ENCODE measurements at regions not wholly inside any gene's neighbourhood (a gene's known extent, or its start where the extent isn't known, plus 50 kb on each side); places are given as distances from the start of the nearest gene placed in this dataset.

DNA sequence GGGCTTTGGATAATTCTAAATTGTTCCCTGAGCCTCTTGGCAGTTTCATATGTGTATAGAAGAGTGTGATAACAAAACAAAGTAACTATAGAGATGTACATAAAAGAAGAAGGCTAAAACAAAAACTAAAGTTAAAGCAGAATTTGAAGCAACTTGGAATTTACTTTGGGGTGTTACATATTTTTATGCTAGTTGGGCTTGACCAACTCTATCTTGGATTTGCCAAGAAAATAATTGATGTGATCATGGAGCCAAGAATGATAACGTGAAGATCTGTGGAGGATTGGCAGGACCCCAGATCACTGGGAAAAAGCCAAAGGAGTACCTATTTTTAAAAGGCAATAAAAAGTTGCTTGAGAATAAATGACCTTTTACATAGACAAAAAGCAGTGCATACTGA, 206.9 kb downstream of the LMO4 start:
- DNase-seq (ENCODE audit: insufficient read length, low spot score) (no peak), FAIRE-seq (no peak)
- TF ChIP-seq POU2F2 (IDR thresholded peaks at IDR 0.05; ENCODE audit: low read depth, low read length): no peak
- TF ChIP-seq PAX5 (IDR thresholded peaks at IDR 0.05; ENCODE audit: insufficient read depth, low read length, severe bottlenecking): no peak
- no peak for TF ChIP-seq POLR2A (IDR thresholded peaks at IDR 0.05; ENCODE audit: low read depth, low read length)
- no peak for TF ChIP-seq SPI1 (IDR thresholded peaks at IDR 0.05; ENCODE audit: low read depth, low read length)
- no peak for TF ChIP-seq POLR2AphosphoS5 (IDR thresholded peaks at IDR 0.05; ENCODE audit: low read depth, low read length)
- no peak for TF ChIP-seq TAF1 (IDR thresholded peaks at IDR 0.05; ENCODE audit: low read depth, low read length)

DNA sequence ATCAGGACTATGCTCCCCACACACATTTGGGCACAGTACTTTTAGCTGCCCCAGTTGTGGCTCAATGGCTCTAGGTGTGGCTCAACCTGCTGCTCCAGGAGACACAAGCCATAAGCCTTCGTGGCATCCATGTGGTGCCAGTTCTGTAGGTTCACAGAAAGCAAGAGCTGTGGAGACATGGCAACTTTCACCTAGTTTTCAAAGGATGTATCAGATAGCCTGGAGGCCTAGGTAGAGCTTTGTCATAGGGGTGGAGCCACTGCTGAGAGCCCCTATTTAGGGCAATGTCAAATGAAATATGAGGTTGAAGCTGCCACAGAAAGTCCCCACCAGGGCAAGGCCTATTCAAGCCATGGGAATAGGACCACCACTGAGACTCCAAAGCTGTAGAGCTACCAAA, 210.5 kb downstream of the LMO4 start:
- DNase-seq (ENCODE audit: insufficient read length, low spot score) (no peak), FAIRE-seq (no peak)
- TF ChIP-seq SPI1 (IDR thresholded peaks at IDR 0.05; ENCODE audit: low read depth, low read length): no peak
- TF ChIP-seq POLR2AphosphoS5 (IDR thresholded peaks at IDR 0.05; ENCODE audit: low read depth, low read length): no peak
- no peak for TF ChIP-seq POU2F2 (IDR thresholded peaks at IDR 0.05; ENCODE audit: low read depth, low read length)
- no peak for TF ChIP-seq PAX5 (IDR thresholded peaks at IDR 0.05; ENCODE audit: insufficient read depth, low read length, severe bottlenecking)
- TF ChIP-seq POLR2A (IDR thresholded peaks at IDR 0.05; ENCODE audit: low read depth, low read length): no peak
- no peak for TF ChIP-seq TAF1 (IDR thresholded peaks at IDR 0.05; ENCODE audit: low read depth, low read length)

DNA sequence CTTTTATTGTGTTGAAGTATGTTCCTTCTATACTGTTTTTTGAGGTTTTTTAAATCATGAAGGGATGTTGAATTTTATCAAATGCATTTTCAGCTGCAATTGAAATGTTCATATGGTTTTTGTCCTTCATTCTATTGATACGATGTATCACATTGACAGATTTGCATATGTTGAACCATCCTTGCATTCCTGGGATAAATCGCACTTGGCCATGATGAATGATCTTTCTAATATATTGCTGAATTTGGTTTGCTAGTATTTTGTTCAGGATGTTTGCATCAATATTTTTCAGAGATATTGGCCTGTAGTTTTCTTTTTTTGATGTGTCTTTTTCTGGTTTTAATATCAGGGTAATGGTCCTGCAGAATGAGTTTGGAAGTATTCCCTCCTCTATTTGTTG, 214.0 kb downstream of the LMO4 start:
- DNase-seq (ENCODE audit: insufficient read length, low spot score): no peak
- TF ChIP-seq TAF1 (IDR thresholded peaks at IDR 0.05; ENCODE audit: low read depth, low read length): no peak
- no peak for TF ChIP-seq SPI1 (IDR thresholded peaks at IDR 0.05; ENCODE audit: low read depth, low read length)
- no peak for TF ChIP-seq PAX5 (IDR thresholded peaks at IDR 0.05; ENCODE audit: insufficient read depth, low read length, severe bottlenecking)
- no peak for TF ChIP-seq POU2F2 (IDR thresholded peaks at IDR 0.05; ENCODE audit: low read depth, low read length)
- no peak for TF ChIP-seq POLR2AphosphoS5 (IDR thresholded peaks at IDR 0.05; ENCODE audit: low read depth, low read length)
- no peak for FAIRE-seq

DNA sequence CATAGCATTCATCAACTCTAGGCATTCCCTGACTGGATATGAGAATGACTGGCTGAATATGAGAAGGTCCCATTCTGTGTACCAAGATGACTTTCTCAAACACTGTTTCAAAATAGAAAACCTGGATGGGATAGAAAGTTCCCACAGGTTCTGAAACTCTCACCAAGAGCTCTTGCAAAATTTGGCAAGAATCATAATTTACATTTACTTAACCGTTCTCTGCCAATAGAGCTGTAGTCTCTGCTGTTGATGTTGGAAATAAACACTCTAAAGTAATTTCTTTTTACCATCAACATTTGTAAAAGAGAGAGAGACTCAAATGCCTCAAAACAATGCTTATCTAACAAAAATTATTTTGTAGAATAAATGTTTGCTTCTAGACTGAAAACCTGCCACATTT, 221.1 kb downstream of the LMO4 start:
- DNase-seq (ENCODE audit: insufficient read length, low spot score) (no peak), FAIRE-seq (no peak)
- no peak for TF ChIP-seq POU2F2 (IDR thresholded peaks at IDR 0.05; ENCODE audit: low read depth, low read length)
- no peak for TF ChIP-seq SPI1 (IDR thresholded peaks at IDR 0.05; ENCODE audit: low read depth, low read length)
- no peak for TF ChIP-seq TAF1 (IDR thresholded peaks at IDR 0.05; ENCODE audit: low read depth, low read length)
- TF ChIP-seq POLR2AphosphoS5 (IDR thresholded peaks at IDR 0.05; ENCODE audit: low read depth, low read length): no peak
- TF ChIP-seq PAX5 (IDR thresholded peaks at IDR 0.05; ENCODE audit: insufficient read depth, low read length, severe bottlenecking): no peak
- no peak for TF ChIP-seq POLR2A (IDR thresholded peaks at IDR 0.05; ENCODE audit: low read depth, low read length)

DNA sequence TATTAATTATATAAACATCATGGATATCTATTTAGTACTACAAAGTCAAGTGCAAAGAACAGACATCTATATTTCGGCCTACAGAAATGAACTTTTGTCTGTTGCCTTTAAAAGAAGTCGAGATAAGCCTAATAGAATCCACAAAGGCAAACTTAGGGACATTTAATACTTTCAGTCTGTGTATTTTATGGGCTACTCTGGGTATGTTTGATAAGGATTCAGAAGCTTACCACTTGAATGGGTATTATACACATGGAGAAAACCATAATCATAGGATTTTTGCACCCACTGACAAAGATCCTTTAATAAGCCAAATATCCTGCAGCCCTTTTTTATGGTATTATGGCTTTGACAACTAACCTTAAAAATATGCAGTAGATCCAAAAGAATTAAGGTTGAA, 224.8 kb downstream of the LMO4 start:
- FAIRE-seq: no peak
- DNase-seq (ENCODE audit: insufficient read length, low spot score): no peak
- no peak for TF ChIP-seq POLR2AphosphoS5 (IDR thresholded peaks at IDR 0.05; ENCODE audit: low read depth, low read length)
- no peak for TF ChIP-seq TAF1 (IDR thresholded peaks at IDR 0.05; ENCODE audit: low read depth, low read length)
- no peak for TF ChIP-seq POLR2A (IDR thresholded peaks at IDR 0.05; ENCODE audit: low read depth, low read length)
- TF ChIP-seq SPI1 (IDR thresholded peaks at IDR 0.05; ENCODE audit: low read depth, low read length): no peak
- TF ChIP-seq POU2F2 (IDR thresholded peaks at IDR 0.05; ENCODE audit: low read depth, low read length): no peak
- no peak for TF ChIP-seq PAX5 (IDR thresholded peaks at IDR 0.05; ENCODE audit: insufficient read depth, low read length, severe bottlenecking)

DNA sequence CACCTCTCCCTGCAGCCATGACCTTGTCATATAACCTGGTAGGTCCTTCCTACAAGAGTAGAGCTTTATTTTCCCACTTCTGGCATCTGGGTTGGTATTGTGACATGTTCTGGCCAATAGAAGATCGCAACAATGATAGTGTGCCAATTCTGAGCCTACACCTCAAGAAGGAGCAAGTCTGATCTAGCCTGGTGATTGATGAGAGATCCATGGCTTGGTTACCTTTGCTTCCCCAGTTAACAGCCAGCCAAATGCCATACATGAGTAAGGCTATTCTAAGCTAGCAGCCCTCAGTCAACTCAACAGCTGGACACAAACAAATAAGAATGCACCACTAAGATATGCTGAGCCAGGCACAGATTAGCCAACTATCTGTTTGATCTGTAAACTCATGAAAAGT, 226.7 kb downstream of the LMO4 start:
- FAIRE-seq: no peak
- TF ChIP-seq PAX5 (IDR thresholded peaks at IDR 0.05; ENCODE audit: insufficient read depth, low read length, severe bottlenecking) (no peak), POLR2A (IDR thresholded peaks at IDR 0.05; ENCODE audit: low read depth, low read length) (no peak), POU2F2 (IDR thresholded peaks at IDR 0.05; ENCODE audit: low read depth, low read length) (no peak), POLR2AphosphoS5 (IDR thresholded peaks at IDR 0.05; ENCODE audit: low read depth, low read length) (no peak), TAF1 (IDR thresholded peaks at IDR 0.05; ENCODE audit: low read depth, low read length) (no peak), SPI1 (IDR thresholded peaks at IDR 0.05; ENCODE audit: low read depth, low read length) (no peak)
- DNase-seq (ENCODE audit: insufficient read length, low spot score): no peak

DNA sequence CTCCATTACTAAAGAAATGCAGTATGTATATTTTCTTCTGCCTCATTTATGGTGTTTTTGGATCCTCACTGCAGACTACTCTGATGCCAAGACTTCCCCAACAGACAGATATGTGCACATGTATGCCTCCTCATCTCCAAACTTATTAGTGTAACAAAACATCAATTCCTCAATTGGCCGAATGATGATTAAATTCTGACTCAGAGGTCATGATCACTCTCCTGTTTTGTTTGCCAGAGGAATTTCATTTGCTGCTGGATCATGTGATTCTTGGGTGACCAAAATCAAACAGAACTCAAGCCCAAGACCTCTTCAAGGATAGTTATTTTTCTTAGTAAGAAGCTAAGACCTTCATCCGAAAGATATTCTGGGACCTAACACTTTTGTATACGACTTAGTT, 227.6 kb downstream of the LMO4 start:
- no peak for TF ChIP-seq POLR2AphosphoS5 (IDR thresholded peaks at IDR 0.05; ENCODE audit: low read depth, low read length)
- no peak for TF ChIP-seq PAX5 (IDR thresholded peaks at IDR 0.05; ENCODE audit: insufficient read depth, low read length, severe bottlenecking)
- no peak for TF ChIP-seq POU2F2 (IDR thresholded peaks at IDR 0.05; ENCODE audit: low read depth, low read length)
- TF ChIP-seq TAF1 (IDR thresholded peaks at IDR 0.05; ENCODE audit: low read depth, low read length): no peak
- no peak for FAIRE-seq
- DNase-seq (ENCODE audit: insufficient read length, low spot score): no peak

DNA sequence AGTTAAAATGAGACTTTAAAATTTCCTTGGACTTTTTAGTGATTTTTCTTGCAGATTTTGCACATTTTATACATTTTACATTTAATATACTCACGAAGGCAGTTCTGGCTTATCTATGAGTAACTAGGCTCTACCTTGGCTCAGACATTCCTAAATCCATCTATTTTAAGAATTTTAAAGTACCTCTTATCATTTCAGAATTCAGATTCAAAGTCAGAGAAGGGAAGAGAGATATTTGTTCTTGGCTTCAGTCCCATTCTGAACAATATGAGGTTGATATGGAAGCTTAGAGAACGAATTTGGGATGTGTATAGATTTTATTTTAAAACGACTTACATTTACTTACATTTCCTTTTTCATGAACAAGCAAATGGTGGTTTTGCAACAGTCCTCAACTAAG, 230.2 kb downstream of the LMO4 start:
- DNase-seq (ENCODE audit: insufficient read length, low spot score) (no peak), FAIRE-seq (no peak)
- TF ChIP-seq PAX5 (IDR thresholded peaks at IDR 0.05; ENCODE audit: insufficient read depth, low read length, severe bottlenecking): no peak
- no peak for TF ChIP-seq POU2F2 (IDR thresholded peaks at IDR 0.05; ENCODE audit: low read depth, low read length)
- no peak for TF ChIP-seq SPI1 (IDR thresholded peaks at IDR 0.05; ENCODE audit: low read depth, low read length)
- no peak for TF ChIP-seq TAF1 (IDR thresholded peaks at IDR 0.05; ENCODE audit: low read depth, low read length)
- no peak for TF ChIP-seq POLR2A (IDR thresholded peaks at IDR 0.05; ENCODE audit: low read depth, low read length)
- no peak for TF ChIP-seq POLR2AphosphoS5 (IDR thresholded peaks at IDR 0.05; ENCODE audit: low read depth, low read length)

DNA sequence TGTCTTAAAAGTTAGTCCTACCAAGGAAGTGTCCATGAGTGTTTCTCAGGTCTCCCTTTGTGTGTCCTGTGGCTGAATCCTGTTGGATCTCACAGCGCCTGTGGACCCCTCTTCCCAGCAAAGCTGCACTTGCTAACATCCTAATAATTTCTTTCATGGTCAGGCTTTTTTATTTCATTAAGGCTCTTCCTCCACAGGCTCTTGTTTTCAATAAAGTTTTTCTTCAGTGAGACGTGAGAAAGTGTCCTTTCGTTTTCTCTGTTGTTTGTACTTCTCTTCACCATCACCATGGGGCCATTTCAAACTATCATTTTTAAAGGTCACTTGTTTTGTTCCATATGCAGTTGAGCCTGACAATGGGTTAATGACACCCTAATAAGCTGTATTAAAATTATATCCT, 231.5 kb downstream of the LMO4 start:
- FAIRE-seq (no peak), DNase-seq (ENCODE audit: insufficient read length, low spot score) (no peak)
- TF ChIP-seq POLR2AphosphoS5 (IDR thresholded peaks at IDR 0.05; ENCODE audit: low read depth, low read length) (no peak), SPI1 (IDR thresholded peaks at IDR 0.05; ENCODE audit: low read depth, low read length) (no peak), PAX5 (IDR thresholded peaks at IDR 0.05; ENCODE audit: insufficient read depth, low read length, severe bottlenecking) (no peak), POU2F2 (IDR thresholded peaks at IDR 0.05; ENCODE audit: low read depth, low read length) (no peak), TAF1 (IDR thresholded peaks at IDR 0.05; ENCODE audit: low read depth, low read length) (no peak)

DNA sequence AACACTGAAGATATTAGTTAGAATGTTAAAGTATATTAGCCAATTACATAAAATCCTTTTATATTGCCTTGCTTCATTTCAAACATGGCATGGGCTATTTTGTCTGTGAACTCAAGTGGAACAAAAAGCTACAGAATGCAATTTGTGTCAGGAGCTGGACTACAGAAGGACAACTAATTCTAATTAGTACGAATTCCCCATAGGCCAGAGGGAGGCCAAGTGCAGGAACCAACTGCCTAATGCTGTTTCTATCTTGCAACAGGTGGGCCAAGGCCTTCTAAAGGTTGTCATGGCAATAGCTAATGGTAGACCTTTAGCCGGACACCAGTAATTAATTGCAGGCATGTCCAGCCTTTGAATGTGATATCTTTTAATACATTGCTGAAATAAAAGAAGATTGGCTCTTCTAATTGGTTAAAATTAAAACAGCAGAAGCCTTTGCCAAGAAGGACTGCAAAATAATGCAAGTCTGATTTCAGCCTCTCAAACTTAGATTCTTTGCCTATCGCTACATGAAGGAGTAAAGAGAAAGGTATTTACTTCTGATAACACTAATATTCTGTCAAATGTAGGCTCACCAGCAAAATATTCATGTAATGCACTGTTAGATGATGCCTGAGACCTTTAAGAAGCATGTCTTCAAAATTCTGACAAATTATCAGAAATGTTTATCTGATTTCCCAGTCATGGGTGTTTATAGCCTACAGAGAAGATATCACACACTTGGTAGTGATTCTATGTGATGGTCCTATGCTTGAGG, 232.1 kb downstream of the LMO4 start:
- FAIRE-seq (no peak), DNase-seq (ENCODE audit: insufficient read length, low spot score) (no peak)
- TF ChIP-seq PAX5 (IDR thresholded peaks at IDR 0.05; ENCODE audit: insufficient read depth, low read length, severe bottlenecking) (no peak), POLR2AphosphoS5 (IDR thresholded peaks at IDR 0.05; ENCODE audit: low read depth, low read length) (no peak), TAF1 (IDR thresholded peaks at IDR 0.05; ENCODE audit: low read depth, low read length) (no peak), SPI1 (IDR thresholded peaks at IDR 0.05; ENCODE audit: low read depth, low read length) (no peak), POLR2A (IDR thresholded peaks at IDR 0.05; ENCODE audit: low read depth, low read length) (no peak), POU2F2 (IDR thresholded peaks at IDR 0.05; ENCODE audit: low read depth, low read length) (no peak)
